SK-N-MC (cell line): ENCODE measurements at regions not wholly inside any gene's neighbourhood (a gene's known extent, or its start where the extent isn't known, plus 50 kb on each side); places are given as distances from the start of the nearest gene placed in this dataset.

Experiments used
- DNase-seq: peaks from one replicate; pipeline ENCODE4 v3.0.0-alpha.2; 2011; ENCODE audit warnings: low read depth, low spot score
- H3K27ac ChIP-seq: fragments of 200-600 bp; sonication (generic); 2 replicates; pipeline ENCODE4 v1.5.1; 2016; ENCODE audit warnings: mixed run types
- H3K36me3 ChIP-seq: fragments of 200-600 bp; sonication (generic); 2 replicates; pipeline ENCODE4 v1.6.1; 2017; ENCODE audit warnings: antibody characterized with exemption, low read length, mixed read lengths; ENCODE audit not compliant: insufficient read depth
- H3K4me3 ChIP-seq: fragments of 200-600 bp; sonication (generic); 2 replicates; pipeline ENCODE4 v1.5.1; 2016
- H3K9ac ChIP-seq: fragments of 200-600 bp; sonication (generic); 2 replicates; pipeline ENCODE4 v1.8.0; 2017; ENCODE audit warnings: mixed run types, mixed read lengths; ENCODE audit not compliant: insufficient read length
- H3K9me3 ChIP-seq: fragments of 200-600 bp; sonication (generic); 2 replicates; pipeline ENCODE4 v1.6.1; 2017; ENCODE audit warnings: low read depth, mild to moderate bottlenecking, antibody characterized with exemption, low read length, moderate library complexity, mixed read lengths
- EZH2 ChIP-seq: fragments of 200-600 bp; sonication (generic); IDR thresholded peaks from one replicate; pipeline ENCODE4 v1.6.1; 2017; ENCODE audit warnings: antibody characterized with exemption
- FOXP2 ChIP-seq: optimal IDR thresholded peaks from 2 replicates; pipeline ENCODE3; 2011; ENCODE audit warnings: mild to moderate bottlenecking, moderate library complexity; ENCODE audit not compliant: insufficient read depth; ENCODE audit errors: extremely low read length, control extremely low read depth
- POLR2AphosphoS5 ChIP-seq: IDR thresholded peaks from 2 replicates; pipeline ENCODE4 v1.6.1; 2012; ENCODE audit warnings: mild to moderate bottlenecking, low read depth, low read length, borderline replicate concordance

DNA sequence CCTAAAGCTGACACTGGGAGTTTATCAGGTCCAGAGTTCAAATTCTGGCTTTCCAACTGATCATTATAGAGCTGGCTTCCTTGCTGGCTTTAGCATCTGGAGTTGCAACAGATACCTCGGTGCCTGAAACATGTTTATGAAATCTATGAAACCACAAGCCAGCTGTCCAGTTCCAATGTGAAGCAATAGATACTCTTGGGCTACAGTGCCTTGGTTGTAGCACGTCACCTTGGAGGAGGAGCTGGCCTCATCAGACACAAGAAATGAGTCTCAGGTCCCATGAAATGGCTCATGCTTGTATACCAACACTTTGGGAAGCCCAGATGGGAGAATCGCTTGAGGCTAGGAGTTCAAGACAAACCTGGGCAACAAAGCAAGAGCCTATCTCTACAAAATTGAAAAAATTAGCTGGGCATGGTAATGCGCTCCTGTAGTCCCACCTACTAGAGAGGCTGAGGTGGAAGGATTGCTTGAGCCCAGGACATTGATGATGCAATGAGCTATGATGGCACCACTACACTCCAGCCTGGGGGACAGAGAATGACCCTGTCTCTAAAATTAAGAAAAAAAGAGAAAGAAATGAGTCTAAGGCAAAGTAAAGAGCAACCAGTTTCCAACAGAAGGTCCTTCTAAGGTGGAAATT, 132.5 kb upstream of the ZNF648 start:
- Histone ChIP-seq H3K9me3 (no peaks in the 10 kb centered on the region), H3K9ac (no peak overlapping the region), H3K36me3 (no peaks in the 10 kb centered on the region), H3K4me3 (no peak overlapping the region), H3K27ac (no peak overlapping the region)
- DNase-seq = no peak
- TF ChIP-seq EZH2 = no peak
- TF ChIP-seq POLR2AphosphoS5 = no peak
- TF ChIP-seq FOXP2 = no peak

DNA sequence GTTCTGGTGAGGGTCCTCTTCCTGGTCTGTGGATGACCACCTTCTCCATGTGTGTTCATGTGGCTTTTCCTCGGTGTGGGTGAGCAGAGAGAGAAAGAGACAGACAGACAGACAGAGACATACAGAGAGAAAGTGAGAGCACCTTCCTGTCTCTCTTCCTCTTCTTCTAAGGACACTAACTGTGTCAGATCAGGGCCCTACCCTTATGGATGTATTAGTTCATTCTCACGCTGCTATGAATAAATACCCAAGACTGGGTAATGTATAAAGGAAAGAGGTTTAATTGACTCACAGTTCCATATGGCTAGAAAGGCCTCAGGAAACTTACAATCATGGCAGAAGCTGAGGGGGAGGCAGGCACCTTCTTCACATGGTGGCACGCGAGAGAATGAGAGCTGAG, 131.5 kb upstream of the ZNF648 start:
- Histone ChIP-seq H3K9ac (no peak overlapping the region), H3K4me3 (no peak overlapping the region), H3K9me3 (no peaks in the 10 kb centered on the region), H3K36me3 (no peaks in the 10 kb centered on the region), H3K27ac (no peak overlapping the region)
- no peak for TF ChIP-seq POLR2AphosphoS5
- no peak for TF ChIP-seq FOXP2
- no peak for TF ChIP-seq EZH2
- no peak for DNase-seq

DNA sequence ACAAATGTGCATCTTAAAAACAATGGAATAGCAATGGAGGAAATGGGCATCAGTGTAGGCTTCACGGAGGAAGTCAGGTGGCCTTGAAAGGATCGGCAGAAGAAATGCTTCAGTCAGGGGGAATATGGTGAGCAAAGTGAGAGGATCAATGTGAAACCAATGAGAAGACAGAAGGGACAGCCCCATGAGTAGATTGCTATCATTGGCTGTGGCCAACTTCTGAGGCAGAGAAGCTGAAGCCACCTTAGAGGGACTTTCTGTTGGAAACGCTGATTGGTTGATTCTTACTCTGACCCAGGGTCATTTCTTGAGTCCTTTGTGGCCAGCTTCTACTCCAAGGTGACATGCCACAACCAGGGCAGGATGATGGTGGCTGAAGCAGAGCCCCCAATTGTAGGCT, 130.7 kb upstream of the ZNF648 start:
- DNase-seq = no peak
- Histone ChIP-seq H3K36me3 (no peaks in the 10 kb centered on the region), H3K27ac (no peak overlapping the region), H3K9ac (no peak overlapping the region), H3K9me3 (no peaks in the 10 kb centered on the region), H3K4me3 (no peak overlapping the region)
- TF ChIP-seq EZH2 (no peak), POLR2AphosphoS5 (no peak), FOXP2 (no peak)

DNA sequence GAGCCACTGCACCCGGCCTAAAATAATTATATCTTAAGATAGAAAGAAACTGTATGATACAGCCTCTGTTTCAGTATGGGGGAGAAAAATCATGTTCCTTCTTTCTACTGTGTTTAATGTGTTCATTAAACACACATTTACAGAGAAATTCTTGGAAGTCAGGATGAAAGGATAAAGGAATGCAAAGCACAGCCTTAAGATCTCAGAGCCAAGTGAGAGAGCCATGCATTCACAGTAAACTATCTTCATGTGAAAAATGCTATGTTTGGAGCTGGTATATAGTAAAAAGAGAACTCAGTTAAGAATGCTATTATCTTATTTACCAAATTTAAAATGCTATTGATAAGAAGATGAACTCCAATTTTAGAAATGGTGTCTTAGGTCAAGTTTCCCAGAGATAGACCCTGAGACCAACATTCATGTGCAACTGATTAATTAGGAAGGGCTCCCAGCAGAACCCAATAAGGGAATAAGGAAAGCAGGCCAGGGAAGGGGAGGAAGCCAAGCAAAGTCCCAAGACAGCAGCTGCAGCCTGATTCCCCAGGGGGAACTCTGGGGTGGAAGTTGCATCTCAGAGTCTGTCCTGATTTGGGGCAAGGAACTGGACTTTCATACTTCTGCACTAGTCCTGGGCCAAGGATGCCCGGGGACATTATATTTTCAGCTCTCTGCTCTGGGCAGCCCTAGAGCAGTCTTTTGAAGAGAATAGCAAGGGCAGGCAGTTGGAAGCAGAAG, 130.0 kb upstream of the ZNF648 start:
- Histone ChIP-seq H3K4me3 (no peak overlapping the region), H3K9me3 (no peaks in the 10 kb centered on the region), H3K36me3 (no peaks in the 10 kb centered on the region), H3K9ac (no peak overlapping the region), H3K27ac (no peak overlapping the region)
- DNase-seq = no peak
- TF ChIP-seq POLR2AphosphoS5 (no peak), EZH2 (no peak), FOXP2 (no peak)

DNA sequence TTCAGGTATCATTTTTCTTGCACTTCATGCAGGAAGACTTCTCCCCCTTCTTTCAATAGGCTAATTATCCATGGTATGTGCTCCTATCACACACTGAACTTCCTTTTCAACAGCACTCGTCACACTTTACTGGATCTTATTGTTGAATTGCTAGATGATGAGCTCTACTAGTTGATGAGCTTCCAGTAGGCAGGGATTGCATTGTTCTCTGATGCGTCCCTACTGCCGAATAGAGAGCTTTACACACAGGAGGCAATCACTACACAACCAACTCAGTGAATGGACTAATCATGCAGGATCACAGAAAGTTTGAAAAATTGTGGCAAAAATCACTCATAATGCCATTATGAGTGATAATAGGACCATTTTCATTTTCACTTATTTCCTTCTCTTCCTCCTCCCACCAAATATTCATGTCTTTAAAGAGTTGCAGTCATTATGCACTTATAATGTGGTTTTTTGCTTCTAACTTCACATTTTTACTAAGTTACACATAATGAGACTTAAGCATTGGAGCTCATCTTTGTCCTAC, 128.1 kb upstream of the ZNF648 start:
- no peak for TF ChIP-seq EZH2
- TF ChIP-seq FOXP2 = no peak
- TF ChIP-seq POLR2AphosphoS5 = no peak
- H3K9ac ChIP-seq = no peak overlapping the region
- H3K4me3 ChIP-seq = no peak overlapping the region
- no peak overlapping the region for H3K27ac ChIP-seq
- H3K36me3 ChIP-seq = no peaks in the 10 kb centered on the region
- DNase-seq = no peak
- H3K9me3 ChIP-seq = no peaks in the 10 kb centered on the region

DNA sequence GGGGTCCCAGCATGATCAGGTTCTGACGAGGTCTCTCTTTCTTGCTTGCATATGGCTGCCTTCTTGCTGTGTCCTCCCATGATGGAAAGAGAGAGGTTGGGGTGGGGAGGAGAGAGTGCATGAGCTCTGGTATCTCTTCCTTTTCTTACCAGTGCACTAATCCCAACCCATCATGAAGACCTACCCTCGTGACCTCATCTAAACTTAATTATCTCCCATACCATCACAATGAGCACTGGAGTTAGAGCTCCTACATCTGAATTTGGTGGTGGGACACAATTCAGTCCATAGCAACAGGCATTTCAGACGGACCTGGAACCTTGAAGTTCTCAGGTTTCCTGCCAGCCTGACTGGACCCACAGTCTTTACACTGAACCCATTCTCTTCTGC, 125.2 kb upstream of the ZNF648 start:
- Histone ChIP-seq H3K9me3 (no peaks in the 10 kb centered on the region), H3K36me3 (no peaks in the 10 kb centered on the region), H3K4me3 (no peak overlapping the region), H3K9ac (no peak overlapping the region), H3K27ac (no peak overlapping the region)
- TF ChIP-seq EZH2 (no peak), FOXP2 (no peak), POLR2AphosphoS5 (no peak)
- DNase-seq = no peak

DNA sequence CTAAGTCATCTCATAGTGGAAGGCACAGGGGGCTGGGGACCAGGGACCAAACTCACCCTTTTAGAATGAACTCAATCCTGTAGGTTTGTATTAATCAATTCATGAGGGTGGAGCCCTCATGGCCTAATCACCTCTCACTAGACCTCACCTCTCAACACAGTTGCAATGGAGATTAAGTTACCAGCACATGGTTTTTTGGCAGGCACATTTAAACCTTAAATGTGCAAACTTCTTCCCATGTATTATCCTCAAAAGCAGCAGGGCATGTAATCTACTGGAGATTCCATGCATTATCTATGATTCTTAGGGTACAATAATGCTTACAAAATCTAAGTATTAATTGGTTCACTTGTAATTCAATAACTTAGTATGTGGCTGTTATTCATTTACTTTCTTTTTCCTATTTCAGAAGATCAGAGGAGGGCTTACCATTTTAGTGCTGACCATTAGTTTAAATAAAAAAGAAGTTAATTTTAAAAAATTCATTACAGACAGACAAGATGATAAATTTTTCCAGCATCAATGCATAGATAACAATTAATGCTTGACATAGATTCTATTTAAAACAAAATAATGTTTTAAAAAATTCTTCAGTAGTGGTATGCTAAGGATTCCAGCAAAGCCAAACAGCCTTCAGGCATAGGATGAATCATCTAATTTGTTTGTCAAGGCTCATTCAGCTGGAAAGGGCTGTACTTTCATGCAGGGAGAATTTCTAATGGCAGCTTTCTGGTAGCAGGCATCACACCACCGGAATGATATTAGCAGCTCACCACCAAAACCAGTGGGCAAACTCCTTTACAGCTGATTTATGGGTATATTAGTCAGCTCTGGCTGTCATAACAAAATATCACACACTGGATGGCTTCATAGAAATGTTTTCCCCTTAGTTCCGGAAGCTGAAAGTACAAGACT, 124.6 kb upstream of the ZNF648 start:
- no peaks in the 10 kb centered on the region for H3K36me3 ChIP-seq
- H3K9ac ChIP-seq = no peak overlapping the region
- no peak overlapping the region for H3K27ac ChIP-seq
- peak; percentile 3 for DNase-seq
- no peaks in the 10 kb centered on the region for H3K9me3 ChIP-seq
- TF ChIP-seq FOXP2 = no peak
- TF ChIP-seq EZH2 = no peak
- no peak for TF ChIP-seq POLR2AphosphoS5
- H3K4me3 ChIP-seq = no peak overlapping the region

DNA sequence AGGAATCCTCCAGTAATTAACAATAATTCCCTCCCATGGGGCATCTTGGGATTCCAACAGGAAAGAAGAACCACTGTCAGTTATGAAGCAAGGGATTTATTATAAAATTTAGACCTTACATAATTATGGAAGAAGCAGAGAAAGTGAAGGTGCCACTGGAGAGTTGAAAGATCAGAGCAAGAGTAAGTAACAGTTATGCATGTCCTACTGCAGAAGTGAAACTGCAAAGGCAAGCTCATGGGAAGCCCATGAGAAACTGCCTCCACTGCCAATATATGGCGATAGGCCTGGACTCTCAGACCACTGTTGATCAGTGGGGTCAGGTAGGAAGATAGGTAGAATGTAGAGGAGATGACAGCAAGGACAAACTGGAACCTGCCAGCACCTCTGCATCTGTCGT, 123.6 kb upstream of the ZNF648 start:
- no peaks in the 10 kb centered on the region for H3K9me3 ChIP-seq
- no peaks in the 10 kb centered on the region for H3K36me3 ChIP-seq
- H3K4me3 ChIP-seq = no peak overlapping the region
- DNase-seq = no peak
- no peak overlapping the region for H3K27ac ChIP-seq
- no peak overlapping the region for H3K9ac ChIP-seq
- TF ChIP-seq EZH2 (no peak), POLR2AphosphoS5 (no peak), FOXP2 (no peak)
